ENCODE measurements at regions not wholly inside any gene's neighbourhood (a gene's known extent, or its start where the extent isn't known, plus 50 kb on each side); places are given as distances from the start of the nearest gene placed in this dataset.

DNA sequence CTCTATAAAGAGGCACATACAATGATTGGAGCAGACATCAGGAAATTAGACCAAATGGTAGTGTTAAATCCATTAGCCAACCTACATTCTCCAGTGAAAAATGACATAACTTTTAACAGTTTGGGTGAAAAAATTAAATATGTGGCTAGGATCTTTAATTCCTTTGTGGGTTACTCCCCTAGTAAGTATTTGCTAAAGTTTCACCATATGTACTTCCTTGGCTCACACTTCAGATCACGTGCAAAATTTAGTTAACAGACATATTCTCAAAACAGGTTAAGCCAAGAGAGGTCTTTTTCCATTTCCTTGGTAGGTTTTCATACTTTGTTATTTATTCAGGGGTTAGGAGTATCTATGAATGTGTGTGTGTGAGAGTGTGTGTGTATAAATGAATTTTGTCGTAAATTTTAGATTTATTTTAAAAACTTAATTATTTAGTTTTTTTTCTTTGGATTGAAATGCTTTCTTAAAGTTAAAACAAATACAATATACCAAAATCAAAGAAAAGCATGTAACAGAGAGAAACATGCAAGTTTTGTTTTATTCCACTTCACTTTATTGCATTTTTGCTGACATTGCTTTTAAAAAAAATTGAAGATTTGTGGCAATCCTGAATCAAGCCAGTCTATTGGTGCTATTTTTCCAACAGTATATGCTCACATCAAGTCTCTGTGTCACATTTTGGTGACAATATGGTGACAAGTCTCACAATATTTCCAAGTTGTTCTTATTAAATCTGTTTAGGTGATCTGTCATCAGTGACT lies 258.7 kb downstream of the FLRT2 start:
- WGBS = 83% methylated on average over 2 of the region's 2 CpGs
- Histone ChIP-seq H3K27me3 (ENCODE audit: control insufficient read depth in 4 of 4, insufficient read depth in 4 of 4, low read length in 3 of 4) (peaks cover 0 to 2% (median 0%) of the 10 kb centered on the region in 4 donors), H3K27ac (ENCODE audit: low read depth in 1 of 2, low read length in 2 of 2) (no peak overlapping the region), H3K9me3 (ENCODE audit: control insufficient read depth in 4 of 4, low read length in 3 of 4) (no peaks in the 10 kb centered on the region), H3K4me1 (ENCODE audit: control insufficient read depth in 4 of 4, insufficient read depth in 4 of 4, low read length in 3 of 4) (no peaks in the 10 kb centered on the region), H3K36me3 (ENCODE audit: control insufficient read depth in 4 of 4, insufficient read depth in 3 of 4, low read depth in 1 of 4, low read length in 3 of 4) (no peaks in the 10 kb centered on the region), H3K4me3 (ENCODE audit: low read depth in 1 of 3, low read length in 3 of 3) (no peak overlapping the region), H3K9ac (ENCODE audit: low read depth in 1 of 2, low read length in 2 of 2) (no peak overlapping the region)
- DNase-seq (ENCODE audit: low spot score) = no peak
- TF ChIP-seq REST (IDR thresholded peaks at IDR 0.05) = no peak
- no peak for TF ChIP-seq RXRA (IDR thresholded peaks at IDR 0.05)
- TF ChIP-seq RAD21 (IDR thresholded peaks at IDR 0.05) = no peak

GRCh38 chr14:85766295-85766694 lies 236.4 kb downstream of the FLRT2 start:
- WGBS = 79% methylated on average over 3 of the region's 3 CpGs
- Histone ChIP-seq H3K9ac (ENCODE audit: low read depth in 1 of 2, low read length in 2 of 2) (no peak overlapping the region), H3K27ac (ENCODE audit: low read depth in 1 of 2, low read length in 2 of 2) (no peak overlapping the region), H3K27me3 (ENCODE audit: control insufficient read depth in 4 of 4, insufficient read depth in 4 of 4, low read length in 3 of 4) (peaks cover 0 to 7% (median 0%) of the 10 kb centered on the region in 4 donors), H3K4me3 (ENCODE audit: low read depth in 1 of 3, low read length in 3 of 3) (no peak overlapping the region), H3K4me1 (ENCODE audit: control insufficient read depth in 4 of 4, insufficient read depth in 4 of 4, low read length in 3 of 4) (peaks cover 0 to 4% (median 0%) of the 10 kb centered on the region in 4 donors), H3K36me3 (ENCODE audit: control insufficient read depth in 4 of 4, insufficient read depth in 3 of 4, low read depth in 1 of 4, low read length in 3 of 4) (no peaks in the 10 kb centered on the region), H3K9me3 (ENCODE audit: control insufficient read depth in 4 of 4, low read length in 3 of 4) (no peaks in the 10 kb centered on the region)
- TF ChIP-seq HNF4A (conservative IDR thresholded peaks at IDR 0.05) = no peak
- TF ChIP-seq REST (IDR thresholded peaks at IDR 0.05) = no peak
- TF ChIP-seq ZBTB33 (IDR thresholded peaks at IDR 0.05) = no peak
- no peak for TF ChIP-seq SP1 (IDR thresholded peaks at IDR 0.05)
- TF ChIP-seq GABPA (IDR thresholded peaks at IDR 0.05 in 1 of 2, conservative IDR thresholded peaks at IDR 0.05 in 1 of 2) = no peak
- no peak for DNase-seq (ENCODE audit: low spot score)
